HG03196 (cell line): ENCODE measurements at regions not wholly inside any gene's neighbourhood (a gene's known extent, or its start where the extent isn't known, plus 50 kb on each side); places are given as distances from the start of the nearest gene placed in this dataset.

ENCODE experiments used
- ATAC-seq: cut with Tn5 transposase; IDR thresholded peaks from one replicate; pipeline ENCODE4 v1.9.1; 2021; ENCODE audit not compliant: unreplicated experiment

GRCh38 chr4:182085051-182085480 lies 158.1 kb upstream of the TENM3 start:
- ATAC-seq = no peak

- no peak for ATAC-seq
Measured at GRCh38 chr4:182089326-182089725, 153.9 kb upstream of the TENM3 start.

GRCh38 chr4:182090186-182090585 lies 153.0 kb upstream of the TENM3 start:
- ATAC-seq = no peak

- ATAC-seq = no peak
Measured at GRCh38 chr4:182091128-182091527, 152.1 kb upstream of the TENM3 start.

- ATAC-seq = no peak
Measured at GRCh38 chr4:182093431-182093831, 149.8 kb upstream of the TENM3 start.

- ATAC-seq = no peak
Measured at GRCh38 chr4:182093935-182094334, 149.3 kb upstream of the TENM3 start.

- no peak for ATAC-seq
Measured at GRCh38 chr4:182101618-182102017, 141.6 kb upstream of the TENM3 start.

- ATAC-seq = no peak
Measured at GRCh38 chr4:182102576-182102975, 140.6 kb upstream of the TENM3 start.

GRCh38 chr4:182103614-182104319 lies 139.4 kb upstream of the TENM3 start:
- no peak for ATAC-seq

GRCh38 chr4:182105416-182105815 lies 137.8 kb upstream of the TENM3 start:
- no peak for ATAC-seq

- ATAC-seq = no peak
Measured at GRCh38 chr4:182107931-182108330, 135.3 kb upstream of the TENM3 start.

GRCh38 chr4:182111586-182111985 lies 131.6 kb upstream of the TENM3 start:
- no peak for ATAC-seq

- no peak for ATAC-seq
Measured at GRCh38 chr4:182113779-182114178, 129.4 kb upstream of the TENM3 start.

GRCh38 chr4:182124359-182124758 lies 118.8 kb upstream of the TENM3 start:
- no peak for ATAC-seq

GRCh38 chr4:182126096-182126495 lies 117.1 kb upstream of the TENM3 start:
- ATAC-seq = no peak

GRCh38 chr4:182126603-182127002 lies 116.6 kb upstream of the TENM3 start:
- no peak for ATAC-seq

GRCh38 chr4:182133033-182133432 lies 110.2 kb upstream of the TENM3 start:
- no peak for ATAC-seq

- ATAC-seq = no peak
Measured at GRCh38 chr4:182134261-182134660, 108.9 kb upstream of the TENM3 start.

- ATAC-seq = no peak
Measured at GRCh38 chr4:182136201-182136600, 107.0 kb upstream of the TENM3 start.

- no peak for ATAC-seq
Measured at GRCh38 chr4:182137343-182137742, 105.9 kb upstream of the TENM3 start.

GRCh38 chr4:182139491-182139890 lies 103.7 kb upstream of the TENM3 start:
- no peak for ATAC-seq

GRCh38 chr4:182140547-182140946 lies 102.7 kb upstream of the TENM3 start:
- no peak for ATAC-seq

- ATAC-seq = no peak
Measured at GRCh38 chr4:182141061-182141460, 102.1 kb upstream of the TENM3 start.
